Prostate gland (tissue), 2 donors: ENCODE measurements at regions not wholly inside any gene's neighbourhood (a gene's known extent, or its start where the extent isn't known, plus 50 kb on each side); places are given as distances from the start of the nearest gene placed in this dataset.
"Not testable (repeated sequence)": the region's sequence is repeated elsewhere in the genome, so short reads cannot be mapped to it uniquely, and the experiment has no call there.

Experiments
- DNase-seq: peaks from one replicate; pipeline ENCODE4 v3.0.0-alpha.2; 2019; ENCODE audit warnings: low spot score
- H3K27ac ChIP-seq, 2 donors: fragments of 200-600 bp; sonication (generic); 2 replicates each; pipeline ENCODE4 v1.5.1; 2017 to 2019
- H3K27me3 ChIP-seq: fragments of 200-600 bp; sonication (generic); replicated peaks from 2 replicates; pipeline ENCODE4 v1.5.1; 2019; ENCODE audit not compliant: insufficient read depth
- H3K36me3 ChIP-seq, 2 donors: fragments of 200-600 bp; sonication (generic); 1 replicate in 1 of 2; 2 replicates in 1 of 2; pipeline versions ENCODE4 v1.5.1 to v1.8.1; 2017 to 2019
- H3K4me1 ChIP-seq: fragments of 200-600 bp; sonication (generic); replicated peaks from 2 replicates; pipeline ENCODE4 v1.5.1; 2019
- H3K4me3 ChIP-seq, 2 donors: fragments of 200-600 bp; sonication (generic); 2 replicates each; pipeline ENCODE4 v1.5.1; 2017 to 2019
- H3K9me3 ChIP-seq: fragments of 200-600 bp; sonication (generic); 2 replicates; pipeline ENCODE4 v1.5.1; 2017
- POLR2A ChIP-seq: fragments of 450-650 bp; IDR thresholded peaks from one replicate; pipeline ENCODE4 v1.6.1; 2016; ENCODE audit warnings: antibody characterized with exemption, mild to moderate bottlenecking
- POLR2AphosphoS5 ChIP-seq: sonication (generic); formaldehyde crosslinking; IDR thresholded peaks from one replicate; pipeline ENCODE4 v1.6.1; 2017; ENCODE audit warnings: antibody characterized with exemption
- WGBS: methylation state at CpG from one replicate; pipeline ENCODE4 v1.1.5; 2018; 5-methylcytosine and 5-hydroxymethylcytosine counted together
- intact Hi-C: fragments of 100-400 bp; cut with DNase I; formaldehyde crosslinking; loops from one replicate; pipeline ENCODE4 v1.14.2; 2022
- TF ChIP-seq, protein P1 (sequence below), 4 experiments: fragments of 200-600 bp in 2 of 4; fragments of 450-650 bp in 2 of 4; sonication (generic) in 2 of 4; IDR thresholded peaks; 1 replicate in 3 of 4; 2 replicates in 1 of 4; pipeline ENCODE4 v1.5.1; 2016 to 2019; ENCODE audit warnings: antibody characterized with exemption in 4 of 4, mild to moderate bottlenecking in 2 of 4, moderate library complexity in 2 of 4

DNA sequence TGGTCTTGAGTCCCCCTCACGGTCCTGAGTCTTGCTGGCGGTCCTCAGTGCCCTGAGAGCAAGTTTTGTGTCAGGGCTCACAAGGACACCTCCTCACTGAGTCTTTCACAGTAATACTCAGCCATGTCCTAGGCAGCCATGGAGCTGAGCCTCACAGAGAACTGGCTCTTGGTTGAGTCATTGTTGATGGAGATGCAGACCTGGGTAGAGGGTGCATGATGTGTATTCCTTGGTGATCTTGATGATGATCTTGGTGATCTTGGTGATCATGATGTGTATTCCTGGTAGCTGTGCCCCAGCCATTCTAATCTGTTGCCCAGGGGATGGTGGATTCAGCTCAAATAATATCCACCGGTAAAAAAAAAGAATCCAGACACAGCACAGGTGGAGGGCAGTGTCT, 495.4 kb downstream of the TMEM121 start:
- Histone ChIP-seq H3K27ac (no peak overlapping the region), H3K36me3 (no peaks in the 10 kb centered on the region), H3K9me3 (no peaks in the 10 kb centered on the region), H3K4me1 (no peaks in the 10 kb centered on the region), H3K27me3 (no peaks in the 10 kb centered on the region), H3K4me3 (no peak overlapping the region)
- TF ChIP-seq POLR2A: no peak
- no peak for TF ChIP-seq POLR2AphosphoS5
- TF ChIP-seq, protein P1, sequence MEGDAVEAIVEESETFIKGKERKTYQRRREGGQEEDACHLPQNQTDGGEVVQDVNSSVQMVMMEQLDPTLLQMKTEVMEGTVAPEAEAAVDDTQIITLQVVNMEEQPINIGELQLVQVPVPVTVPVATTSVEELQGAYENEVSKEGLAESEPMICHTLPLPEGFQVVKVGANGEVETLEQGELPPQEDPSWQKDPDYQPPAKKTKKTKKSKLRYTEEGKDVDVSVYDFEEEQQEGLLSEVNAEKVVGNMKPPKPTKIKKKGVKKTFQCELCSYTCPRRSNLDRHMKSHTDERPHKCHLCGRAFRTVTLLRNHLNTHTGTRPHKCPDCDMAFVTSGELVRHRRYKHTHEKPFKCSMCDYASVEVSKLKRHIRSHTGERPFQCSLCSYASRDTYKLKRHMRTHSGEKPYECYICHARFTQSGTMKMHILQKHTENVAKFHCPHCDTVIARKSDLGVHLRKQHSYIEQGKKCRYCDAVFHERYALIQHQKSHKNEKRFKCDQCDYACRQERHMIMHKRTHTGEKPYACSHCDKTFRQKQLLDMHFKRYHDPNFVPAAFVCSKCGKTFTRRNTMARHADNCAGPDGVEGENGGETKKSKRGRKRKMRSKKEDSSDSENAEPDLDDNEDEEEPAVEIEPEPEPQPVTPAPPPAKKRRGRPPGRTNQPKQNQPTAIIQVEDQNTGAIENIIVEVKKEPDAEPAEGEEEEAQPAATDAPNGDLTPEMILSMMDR (IDR thresholded peaks at IDR 0.05): no peak
- DNase-seq: no peak
- WGBS: no CpG with 5 or more reads among the region's 3 CpGs
- intact Hi-C loops: no loop called here

DNA sequence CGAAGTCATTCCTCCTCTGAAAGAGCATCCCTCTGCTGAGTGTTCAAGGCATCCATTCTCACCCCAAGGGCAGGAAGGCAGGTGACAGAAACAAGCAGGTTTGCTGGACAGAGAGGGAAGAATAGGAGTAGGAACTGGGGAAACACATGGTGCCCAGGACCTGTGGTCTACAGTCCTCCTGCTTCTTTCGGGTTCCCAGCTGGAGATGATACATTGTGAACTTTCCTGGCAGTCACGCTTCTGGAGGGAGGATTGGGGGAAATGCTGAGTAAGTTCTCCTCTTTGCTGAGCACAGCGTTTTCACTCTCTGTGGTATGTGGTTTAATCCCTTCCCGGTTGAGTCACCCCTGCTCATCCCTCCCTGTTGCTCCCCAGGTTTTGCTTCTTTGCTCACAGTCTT, 496.3 kb downstream of the TMEM121 start:
- H3K4me1 ChIP-seq, H3K27ac ChIP-seq, H3K36me3 ChIP-seq, H3K27me3 ChIP-seq, DNase-seq, H3K4me3 ChIP-seq, H3K9me3 ChIP-seq, intact Hi-C loops: not testable (repeated sequence)
- WGBS: no CpG with 5 or more reads among the region's 5 CpGs

DNA sequence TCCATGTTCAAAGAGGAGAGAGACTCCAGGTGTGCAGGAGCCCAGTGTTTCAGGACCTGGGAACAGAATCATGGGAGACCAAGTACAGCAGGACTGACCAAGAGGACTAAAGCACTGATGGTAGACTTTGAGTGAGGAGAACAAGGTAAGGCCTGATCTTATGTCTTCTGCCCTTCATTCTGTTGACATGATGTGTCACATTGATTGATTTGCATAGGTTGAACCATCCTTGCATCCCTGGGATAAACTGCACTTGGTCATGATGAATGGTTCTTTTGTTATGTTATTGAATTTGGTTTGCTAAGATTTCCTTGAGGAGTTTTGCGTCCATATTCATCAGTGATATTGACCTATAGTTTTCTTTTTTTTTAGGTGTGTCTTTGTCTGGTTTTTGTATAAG, 497.0 kb downstream of the TMEM121 start:
- Histone ChIP-seq H3K27ac (no peak overlapping the region), H3K36me3 (no peaks in the 10 kb centered on the region), H3K9me3 (no peaks in the 10 kb centered on the region), H3K4me3 (no peak overlapping the region), H3K4me1 (no peaks in the 10 kb centered on the region), H3K27me3 (no peaks in the 10 kb centered on the region)
- DNase-seq: no peak
- intact Hi-C loops: no loop called here
- WGBS: no CpG with 5 or more reads among the region's 1 CpG
- TF ChIP-seq, protein P1 (IDR thresholded peaks at IDR 0.05): no peak
- no peak for TF ChIP-seq POLR2A
- no peak for TF ChIP-seq POLR2AphosphoS5

DNA sequence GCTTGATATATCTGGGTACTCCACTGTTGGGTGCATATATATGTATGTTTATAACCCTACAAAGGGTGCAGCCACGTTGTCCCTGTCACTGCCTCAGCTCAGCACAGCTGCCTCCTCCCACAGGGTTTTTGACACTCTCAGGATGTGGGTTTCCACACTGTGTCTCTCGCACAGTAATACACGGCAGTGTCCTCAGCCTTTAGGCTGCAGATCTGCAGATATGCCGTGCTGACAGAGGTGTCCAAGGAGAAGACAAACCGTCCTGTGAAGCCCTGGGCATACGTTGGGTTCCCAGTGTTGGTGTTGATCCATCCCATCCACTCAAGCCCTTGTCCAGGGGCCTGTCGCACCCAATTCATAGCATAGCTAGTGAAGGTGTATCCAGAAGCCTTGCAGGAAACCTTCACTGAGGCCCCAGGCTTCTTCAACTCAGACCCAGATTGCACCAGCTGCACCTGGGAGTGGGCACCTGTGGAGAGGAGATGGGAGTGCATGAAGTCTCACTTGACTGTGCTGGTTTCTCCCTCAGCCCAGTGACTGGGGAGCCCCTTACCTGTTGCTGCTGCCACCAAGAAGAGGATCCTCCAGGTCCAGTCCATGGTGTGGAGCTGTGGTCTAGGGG, 498.7 kb downstream of the TMEM121 start:
- no peak overlapping the region for H3K4me3 ChIP-seq
- TF ChIP-seq POLR2AphosphoS5 (no peak), POLR2A (no peak)
- TF ChIP-seq, protein P1 (IDR thresholded peaks at IDR 0.05): no peak
- no CpG with 5 or more reads among the region's 7 CpGs for WGBS
- intact Hi-C loops: no loop called here
- H3K27me3 ChIP-seq: no peaks in the 10 kb centered on the region
- no peaks in the 10 kb centered on the region for H3K9me3 ChIP-seq
- no peaks in the 10 kb centered on the region for H3K4me1 ChIP-seq
- no peak for DNase-seq
- H3K27ac ChIP-seq: no peak overlapping the region
- H3K36me3 ChIP-seq: no peaks in the 10 kb centered on the region

DNA sequence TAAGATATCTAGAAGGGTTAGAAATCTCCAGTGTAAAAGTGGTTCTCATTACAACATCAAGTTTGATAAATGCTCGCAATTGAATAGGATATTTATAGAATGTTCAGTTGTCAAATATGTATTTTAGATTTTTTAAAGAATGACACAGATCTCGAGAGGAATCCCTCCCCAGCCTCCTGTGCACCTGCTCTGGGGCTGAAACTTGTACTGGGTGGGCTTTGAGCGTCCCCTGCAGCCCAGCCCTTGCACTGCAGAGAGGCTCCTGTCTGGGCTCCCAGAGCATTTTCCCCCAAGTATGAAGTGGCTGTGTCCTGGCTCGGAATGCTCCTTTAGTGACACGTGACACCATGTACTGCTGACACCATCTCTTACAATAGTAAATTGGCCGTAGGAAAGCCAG, 499.6 kb downstream of the TMEM121 start:
- Histone ChIP-seq H3K27ac (no peak overlapping the region), H3K4me1 (no peaks in the 10 kb centered on the region), H3K36me3 (no peaks in the 10 kb centered on the region), H3K9me3 (no peaks in the 10 kb centered on the region), H3K4me3 (no peak overlapping the region), H3K27me3 (no peaks in the 10 kb centered on the region)
- TF ChIP-seq, protein P1 (IDR thresholded peaks at IDR 0.05): no peak
- TF ChIP-seq POLR2AphosphoS5: no peak
- no peak for DNase-seq
- intact Hi-C loops: no loop called here
- WGBS: no CpG with 5 or more reads among the region's 6 CpGs

DNA sequence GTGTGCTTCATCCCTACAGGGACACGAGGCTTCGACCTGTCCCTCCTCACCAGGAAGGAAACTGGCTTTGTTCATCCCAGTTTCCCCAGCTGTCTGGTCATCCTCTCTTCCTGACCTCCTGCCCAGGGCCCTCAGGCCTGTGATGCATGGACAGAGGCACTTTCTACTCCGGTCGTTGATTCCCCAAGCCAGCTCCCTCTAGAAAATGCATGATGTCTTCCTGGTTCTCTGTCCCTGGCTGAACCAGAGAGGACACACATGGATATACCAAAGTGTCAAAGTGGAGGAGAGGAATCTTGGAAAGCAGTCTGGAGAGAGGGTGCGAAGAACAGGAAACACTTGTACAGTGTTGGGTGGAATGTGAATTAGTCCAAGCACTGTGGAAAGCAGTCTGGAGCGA, 501.4 kb downstream of the TMEM121 start:
- H3K27ac ChIP-seq, H3K36me3 ChIP-seq, H3K27me3 ChIP-seq, DNase-seq, H3K9me3 ChIP-seq, H3K4me3 ChIP-seq, intact Hi-C loops, H3K4me1 ChIP-seq: not testable (repeated sequence)
- 60% methylated on average over 6 of the region's 6 CpGs for WGBS
